H9 (cell line): ENCODE measurements at regions not wholly inside any gene's neighbourhood (a gene's known extent, or its start where the extent isn't known, plus 50 kb on each side); places are given as distances from the start of the nearest gene placed in this dataset.

Source experiments
- DNase-seq: peaks from one replicate; pipeline ENCODE4 v3.0.0-alpha.2; 2017
- H2AFZ ChIP-seq: one replicate; pipeline ENCODE4 v1.6.1; 2013; ENCODE audit warnings: mild to moderate bottlenecking, low read length, control low read depth, moderate library complexity
- H2AK5ac ChIP-seq: 2 replicates; pipeline ENCODE4 v1.6.1; 2013; ENCODE audit warnings: low read length, control low read depth, mixed read lengths; ENCODE audit not compliant: insufficient read length
- H2BK120ac ChIP-seq: one replicate; pipeline ENCODE4 v1.6.1; 2013; ENCODE audit warnings: low read depth, mild to moderate bottlenecking, low read length, control low read depth, inconsistent platforms; ENCODE audit not compliant: poor library complexity, severe bottlenecking
- H2BK12ac ChIP-seq: 2 replicates; pipeline ENCODE4 v1.6.1; 2013; ENCODE audit warnings: low read length, control low read depth, mixed read lengths, low read depth; ENCODE audit not compliant: insufficient read length
- H2BK15ac ChIP-seq: 2 replicates; pipeline ENCODE4 v1.6.1; 2013; ENCODE audit warnings: low read depth, low read length, control low read depth
- H2BK20ac ChIP-seq: one replicate; pipeline ENCODE4 v1.6.1; 2013; ENCODE audit warnings: low read depth, mild to moderate bottlenecking, low read length, control low read depth, inconsistent platforms; ENCODE audit not compliant: poor library complexity, severe bottlenecking
- H2BK5ac ChIP-seq: 2 replicates; pipeline ENCODE4 v1.6.1; 2013; ENCODE audit warnings: low read length, control low read depth, mixed read lengths; ENCODE audit not compliant: insufficient read length
- H3K14ac ChIP-seq: 2 replicates; pipeline ENCODE4 v1.6.1; 2013; ENCODE audit warnings: low read length, control low read depth; ENCODE audit not compliant: insufficient read depth
- H3K18ac ChIP-seq: 2 replicates; pipeline ENCODE4 v1.6.1; 2013; ENCODE audit warnings: low read depth, mild to moderate bottlenecking, mixed read lengths, low read length, control low read depth; ENCODE audit not compliant: insufficient read length
- H3K23ac ChIP-seq: 2 replicates; pipeline ENCODE4 v1.6.1; 2013; ENCODE audit warnings: low read length, control low read depth, mixed read lengths, low read depth; ENCODE audit not compliant: insufficient read length
- H3K23me2 ChIP-seq: 2 replicates; pipeline ENCODE4 v1.6.1; 2013; ENCODE audit warnings: low read depth, mild to moderate bottlenecking, mixed read lengths, low read length, control low read depth; ENCODE audit not compliant: insufficient read length, poor library complexity, severe bottlenecking
- H3K27ac ChIP-seq: 2 replicates; pipeline ENCODE4 v1.5.1; 2013; ENCODE audit warnings: low read length, control low read depth, mixed read lengths, low read depth; ENCODE audit not compliant: insufficient read length
- H3K27me3 ChIP-seq: 2 replicates; pipeline ENCODE4 v1.6.1; 2013; ENCODE audit warnings: low read length, control low read depth, inconsistent platforms; ENCODE audit not compliant: insufficient read depth
- H3K4ac ChIP-seq: 2 replicates; pipeline ENCODE4 v1.6.1; 2013; ENCODE audit warnings: low read depth, mild to moderate bottlenecking, control low read depth, inconsistent platforms, low read length, moderate library complexity
- H3K4me1 ChIP-seq: 2 replicates; pipeline ENCODE4 v1.6.1; 2013; ENCODE audit warnings: low read length, control low read depth, inconsistent platforms; ENCODE audit not compliant: insufficient read depth
- H3K4me2 ChIP-seq: 2 replicates; pipeline ENCODE4 v1.6.1; 2013; ENCODE audit warnings: low read length, control low read depth, mixed read lengths; ENCODE audit not compliant: insufficient read length, insufficient read depth
- H3K56ac ChIP-seq: 2 replicates; pipeline ENCODE4 v1.6.1; 2013; ENCODE audit warnings: low read depth, mild to moderate bottlenecking, mixed read lengths, low read length, control low read depth; ENCODE audit not compliant: insufficient read length
- H3K79me1 ChIP-seq: 2 replicates; pipeline ENCODE4 v1.6.1; 2013; ENCODE audit warnings: low read depth, mild to moderate bottlenecking, moderate library complexity, low read length, control low read depth, inconsistent platforms; ENCODE audit not compliant: insufficient read depth, poor library complexity, severe bottlenecking
- H3K79me2 ChIP-seq: 2 replicates; pipeline ENCODE4 v1.6.1; 2013; ENCODE audit warnings: low read length, control low read depth, inconsistent platforms; ENCODE audit not compliant: insufficient read depth
- H3K9ac ChIP-seq: 2 replicates; pipeline ENCODE4 v1.6.1; 2013; ENCODE audit warnings: low read length, control low read depth, mixed read lengths; ENCODE audit not compliant: insufficient read length; ENCODE audit errors: extremely low read depth
- H3K9me3 ChIP-seq: one replicate; pipeline ENCODE4 v1.6.1; 2013; ENCODE audit warnings: low read depth, low read length, inconsistent platforms; ENCODE audit not compliant: control insufficient read depth
- H3T11ph ChIP-seq: one replicate; pipeline ENCODE4 v1.6.1; 2013; ENCODE audit warnings: mild to moderate bottlenecking, low read length, control low read depth, inconsistent platforms
- H4K20me1 ChIP-seq: one replicate; pipeline ENCODE4 v1.6.1; 2013; ENCODE audit not compliant: control insufficient read depth, insufficient read length, insufficient read depth
- H4K5ac ChIP-seq: 2 replicates; pipeline ENCODE4 v1.6.1; 2013; ENCODE audit warnings: low read depth, mild to moderate bottlenecking, mixed read lengths, low read length, control low read depth; ENCODE audit not compliant: insufficient read length
- H4K8ac ChIP-seq: replicated peaks from 2 replicates; pipeline ENCODE4 v1.6.1; 2013; ENCODE audit warnings: low read length, control low read depth, mixed read lengths, low read depth; ENCODE audit not compliant: insufficient read length
- H4K91ac ChIP-seq: 2 replicates; pipeline ENCODE4 v1.6.1; 2013; ENCODE audit warnings: low read depth, mild to moderate bottlenecking, moderate library complexity, mixed read lengths, low read length, control low read depth; ENCODE audit not compliant: insufficient read length
- H3K27ac Mint-ChIP-seq, 3 experiments: 2 replicates in 2 of 3; 3 replicates in 1 of 3; pipeline ENCODE4 v1.8.0; 2020 to 2021; ENCODE audit warnings: mixed read lengths in 3 of 3, mild to moderate bottlenecking in 1 of 3, moderate library complexity in 1 of 3
- H3K27me3 Mint-ChIP-seq: 2 replicates; pipeline ENCODE4 v1.8.0; 2021; ENCODE audit warnings: low read depth, mild to moderate bottlenecking, moderate library complexity, mixed read lengths
- H3K36me3 Mint-ChIP-seq, 3 experiments: 2 replicates in 2 of 3; 3 replicates in 1 of 3; pipeline ENCODE4 v1.8.0; 2020 to 2021; ENCODE audit warnings: low read depth in 3 of 3, mixed read lengths in 3 of 3; ENCODE audit not compliant: insufficient read depth in 1 of 3
- H3K4me1 Mint-ChIP-seq, 2 experiments: 2 replicates each; pipeline ENCODE4 v1.8.0; 2020; ENCODE audit warnings: mixed read lengths in 2 of 2
- H3K4me3 Mint-ChIP-seq, 2 experiments: 2 replicates in 1 of 2; 3 replicates in 1 of 2; pipeline ENCODE4 v1.8.0; 2020 to 2021; ENCODE audit warnings: mild to moderate bottlenecking in 2 of 2, mixed read lengths in 2 of 2, moderate library complexity in 1 of 2
- H3K9me3 Mint-ChIP-seq, 2 experiments: 2 replicates in 1 of 2; 3 replicates in 1 of 2; pipeline ENCODE4 v1.8.0; 2020; ENCODE audit warnings: mild to moderate bottlenecking in 2 of 2, mixed read lengths in 2 of 2, moderate library complexity in 1 of 2
- WGBS: extraction: QIAGEN DNeasy Blood & Tissue Kit; methylation state at CpG from one replicate; pipeline ENCODE4 v1.1.7; 2013; ENCODE audit warnings: missing lambda C conversion rate, low lambda C conversion rate, mixed read lengths; ENCODE audit not compliant: insufficient read length; ENCODE audit errors: extremely low coverage; 5-methylcytosine and 5-hydroxymethylcytosine counted together
- TF ChIP-seq, protein P1 (sequence below): fragments of 200-600 bp; sonication (generic); conservative IDR thresholded peaks from 3 replicates; pipeline ENCODE4 v1.8.0; 2021; ENCODE audit warnings: antibody characterized with exemption, mild to moderate bottlenecking

DNA sequence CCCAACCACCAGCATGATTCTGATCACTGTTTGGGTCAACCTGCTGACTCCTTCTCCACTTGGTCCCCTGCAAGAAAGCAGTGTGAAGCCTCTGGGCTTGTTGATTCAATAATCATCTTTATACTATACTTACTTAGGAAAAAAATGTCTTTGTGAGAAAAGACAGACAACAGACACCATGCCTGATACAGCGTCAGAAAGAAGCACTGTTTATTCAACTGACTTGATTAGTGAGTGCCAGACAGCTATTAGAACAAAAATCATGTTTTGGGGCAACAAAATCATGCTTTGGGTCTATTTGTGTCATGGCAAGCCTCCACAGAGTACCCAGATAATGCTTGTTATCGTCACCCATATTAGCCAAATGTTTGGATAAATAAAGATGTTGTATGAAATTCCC, 58.7 kb upstream of the ATL2 start:
- H3K9ac ChIP-seq: no peak overlapping the region
- no peak for DNase-seq
- H3K4me1 Mint-ChIP-seq: peaks cover 31 to 33% of the 10 kb centered on the region in 2 experiments
- H3K9me3 ChIP-seq: no peaks in the 10 kb centered on the region
- H2BK20ac ChIP-seq: no peak overlapping the region
- no peak overlapping the region for H2BK12ac ChIP-seq
- H3K79me1 ChIP-seq: no peaks in the 10 kb centered on the region
- H3K4ac ChIP-seq: no peak overlapping the region
- H2BK120ac ChIP-seq: no peak overlapping the region
- H2AK5ac ChIP-seq: no peak overlapping the region
- H3K23me2 ChIP-seq: no peaks in the 10 kb centered on the region
- H2BK15ac ChIP-seq: no peak overlapping the region
- no peak overlapping the region for H4K91ac ChIP-seq
- no peak overlapping the region for H3K18ac ChIP-seq
- no peak overlapping the region for H3K27ac ChIP-seq
- peaks cover 4% of the 10 kb centered on the region; the same call in 1 of the 2 replicates for H3K4me1 ChIP-seq
- H3K9me3 Mint-ChIP-seq: peaks cover 0 to 4% of the 10 kb centered on the region in 2 experiments; a peak in 1 of 5 replicates
- H3K36me3 Mint-ChIP-seq: peaks cover 0 to 9% (median 3%) of the 10 kb centered on the region in 3 experiments; a peak in 3 of 7 replicates
- TF ChIP-seq, protein P1, sequence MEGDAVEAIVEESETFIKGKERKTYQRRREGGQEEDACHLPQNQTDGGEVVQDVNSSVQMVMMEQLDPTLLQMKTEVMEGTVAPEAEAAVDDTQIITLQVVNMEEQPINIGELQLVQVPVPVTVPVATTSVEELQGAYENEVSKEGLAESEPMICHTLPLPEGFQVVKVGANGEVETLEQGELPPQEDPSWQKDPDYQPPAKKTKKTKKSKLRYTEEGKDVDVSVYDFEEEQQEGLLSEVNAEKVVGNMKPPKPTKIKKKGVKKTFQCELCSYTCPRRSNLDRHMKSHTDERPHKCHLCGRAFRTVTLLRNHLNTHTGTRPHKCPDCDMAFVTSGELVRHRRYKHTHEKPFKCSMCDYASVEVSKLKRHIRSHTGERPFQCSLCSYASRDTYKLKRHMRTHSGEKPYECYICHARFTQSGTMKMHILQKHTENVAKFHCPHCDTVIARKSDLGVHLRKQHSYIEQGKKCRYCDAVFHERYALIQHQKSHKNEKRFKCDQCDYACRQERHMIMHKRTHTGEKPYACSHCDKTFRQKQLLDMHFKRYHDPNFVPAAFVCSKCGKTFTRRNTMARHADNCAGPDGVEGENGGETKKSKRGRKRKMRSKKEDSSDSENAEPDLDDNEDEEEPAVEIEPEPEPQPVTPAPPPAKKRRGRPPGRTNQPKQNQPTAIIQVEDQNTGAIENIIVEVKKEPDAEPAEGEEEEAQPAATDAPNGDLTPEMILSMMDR: no peak
- no peak overlapping the region for H3K4me2 ChIP-seq
- H3K27me3 ChIP-seq: no peaks in the 10 kb centered on the region
- WGBS: no CpG with 5 or more reads among the region's 2 CpGs
- peaks cover 10% of the 10 kb centered on the region for H3K27me3 Mint-ChIP-seq
- no peaks in the 10 kb centered on the region for H4K20me1 ChIP-seq
- H3K27ac Mint-ChIP-seq: no peak overlapping the region; a peak in 1 of 7 replicates
- no peak overlapping the region for H4K5ac ChIP-seq
- no peak overlapping the region for H3K4me3 Mint-ChIP-seq
- H3K79me2 ChIP-seq: no peaks in the 10 kb centered on the region
- no peak overlapping the region for H3T11ph ChIP-seq
- no peak overlapping the region for H2BK5ac ChIP-seq
- H2AFZ ChIP-seq: no peak overlapping the region
- no peak overlapping the region for H3K56ac ChIP-seq
- no peak overlapping the region for H3K14ac ChIP-seq
- no peak overlapping the region for H3K23ac ChIP-seq
- no peak overlapping the region for H4K8ac ChIP-seq
